Transverse colon (tissue), 4 donors: ENCODE measurements at regions not wholly inside any gene's neighbourhood (a gene's known extent, or its start where the extent isn't known, plus 50 kb on each side); places are given as distances from the start of the nearest gene placed in this dataset.

ENCODE experiments used
- CTCF ChIP-seq, 5 experiments: fragments of 200-600 bp in 3 of 5; fragments of 450-650 bp in 2 of 5; sonication (generic) in 3 of 5; IDR thresholded peaks; 1 replicate in 2 of 5; 2 replicates in 3 of 5; pipeline ENCODE4 v1.5.1; 2016 to 2017; ENCODE audit warnings: antibody characterized with exemption in 5 of 5, inconsistent platforms in 3 of 5, mild to moderate bottlenecking in 2 of 5, moderate library complexity in 1 of 5
- EP300 ChIP-seq: sonication (generic); formaldehyde crosslinking; IDR thresholded peaks from one replicate; pipeline ENCODE4 v1.6.1; 2017; ENCODE audit warnings: antibody characterized with exemption, low read depth
- POLR2A ChIP-seq: fragments of 450-650 bp; IDR thresholded peaks from one replicate; pipeline ENCODE4 v1.6.1; 2016; ENCODE audit warnings: antibody characterized with exemption, mild to moderate bottlenecking, moderate library complexity
- POLR2AphosphoS5 ChIP-seq, 3 donors: sonication (generic); formaldehyde crosslinking; IDR thresholded peaks; one replicate each; pipeline ENCODE4 v1.6.1; 2016; ENCODE audit warnings: antibody characterized with exemption in 3 of 3

GRCh38 chr3:197456261-197457091, 99.3 kb downstream of the BDH1 start:
- TF ChIP-seq CTCF (IDR thresholded peaks at IDR 0.05) = no peak
- peak; percentile 45 for TF ChIP-seq POLR2A
- peak in 2 of 3 donors; percentile 65 to 68 for TF ChIP-seq POLR2AphosphoS5 (IDR thresholded peaks at IDR 0.05)
- TF ChIP-seq EP300 = no peak
